ENCODE measurements at regions not wholly inside any gene's neighbourhood (a gene's known extent, or its start where the extent isn't known, plus 50 kb on each side); places are given as distances from the start of the nearest gene placed in this dataset.

DNA sequence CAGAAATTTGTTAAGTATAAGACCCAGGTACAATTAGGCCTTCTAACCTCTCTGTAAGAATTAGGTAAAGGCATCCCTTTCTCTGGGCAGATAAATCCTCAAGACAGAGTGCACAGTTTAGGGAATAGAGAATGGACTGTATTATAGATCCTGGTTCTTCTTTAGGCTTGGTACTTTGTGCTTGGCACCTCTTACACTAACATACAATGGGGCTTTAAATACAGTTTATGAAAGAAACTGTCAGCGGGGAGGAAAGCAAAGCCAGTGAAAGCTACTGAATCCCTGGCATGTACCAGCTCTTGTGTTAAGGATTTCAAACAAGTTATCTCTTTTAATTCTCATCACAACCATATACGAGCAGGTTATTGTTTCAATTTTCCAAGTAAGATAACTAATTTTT lies 1350.0 kb downstream of the ADGRL3 start:
- TF ChIP-seq, protein P1, sequence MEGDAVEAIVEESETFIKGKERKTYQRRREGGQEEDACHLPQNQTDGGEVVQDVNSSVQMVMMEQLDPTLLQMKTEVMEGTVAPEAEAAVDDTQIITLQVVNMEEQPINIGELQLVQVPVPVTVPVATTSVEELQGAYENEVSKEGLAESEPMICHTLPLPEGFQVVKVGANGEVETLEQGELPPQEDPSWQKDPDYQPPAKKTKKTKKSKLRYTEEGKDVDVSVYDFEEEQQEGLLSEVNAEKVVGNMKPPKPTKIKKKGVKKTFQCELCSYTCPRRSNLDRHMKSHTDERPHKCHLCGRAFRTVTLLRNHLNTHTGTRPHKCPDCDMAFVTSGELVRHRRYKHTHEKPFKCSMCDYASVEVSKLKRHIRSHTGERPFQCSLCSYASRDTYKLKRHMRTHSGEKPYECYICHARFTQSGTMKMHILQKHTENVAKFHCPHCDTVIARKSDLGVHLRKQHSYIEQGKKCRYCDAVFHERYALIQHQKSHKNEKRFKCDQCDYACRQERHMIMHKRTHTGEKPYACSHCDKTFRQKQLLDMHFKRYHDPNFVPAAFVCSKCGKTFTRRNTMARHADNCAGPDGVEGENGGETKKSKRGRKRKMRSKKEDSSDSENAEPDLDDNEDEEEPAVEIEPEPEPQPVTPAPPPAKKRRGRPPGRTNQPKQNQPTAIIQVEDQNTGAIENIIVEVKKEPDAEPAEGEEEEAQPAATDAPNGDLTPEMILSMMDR (IDR thresholded peaks at IDR 0.05) = no peak
- TF ChIP-seq POLR2AphosphoS5 (IDR thresholded peaks at IDR 0.05) (no peak), EP300 (IDR thresholded peaks at IDR 0.05) (no peak), POLR2A (IDR thresholded peaks at IDR 0.05) (no peak)
